Lower leg skin (tissue), 4 donors: ENCODE measurements at regions not wholly inside any gene's neighbourhood (a gene's known extent, or its start where the extent isn't known, plus 50 kb on each side); places are given as distances from the start of the nearest gene placed in this dataset.

Experiments used
- DNase-seq, 2 donors: peaks; one replicate each; pipeline ENCODE4 v3.0.0-alpha.2; 2019; ENCODE audit warnings: low spot score in 2 of 2
- H3K4me3 ChIP-seq: fragments of 200-600 bp; sonication (generic); 2 replicates; pipeline ENCODE4 v1.5.1; 2017; ENCODE audit warnings: mild to moderate bottlenecking, low read depth; ENCODE audit not compliant: poor library complexity, severe bottlenecking
- CTCF ChIP-seq, 3 donors: fragments of 450-650 bp; IDR thresholded peaks; one replicate each; pipeline ENCODE4 v1.5.1; 2016; ENCODE audit warnings: antibody characterized with exemption in 3 of 3, mild to moderate bottlenecking in 3 of 3, moderate library complexity in 2 of 3
- POLR2A ChIP-seq, 2 donors: fragments of 450-650 bp; IDR thresholded peaks; one replicate each; pipeline ENCODE4 v1.6.1; 2016 to 2017; ENCODE audit warnings: antibody characterized with exemption in 2 of 2, mild to moderate bottlenecking in 1 of 2, moderate library complexity in 1 of 2
- WGBS, 2 donors: methylation state at CpG; one replicate each; pipeline ENCODE4 v1.1.5; 2018; 5-methylcytosine and 5-hydroxymethylcytosine counted together
- intact Hi-C: fragments of 100-400 bp; cut with DNase I; formaldehyde crosslinking; loops from one replicate; pipeline ENCODE4 v1.15.0; 2023; ENCODE audit warnings: low total_unique reads

- no peak overlapping the region for H3K4me3 ChIP-seq
- DNase-seq, result no peak
- 58 to 68% methylated on average over 9 of the region's 9 CpGs for WGBS, 2 donors
- intact Hi-C loops, result no loop called here
- TF ChIP-seq POLR2A (IDR thresholded peaks at IDR 0.05) (no peak), CTCF (IDR thresholded peaks at IDR 0.05) (no peak)
Observed at GRCh38 chr5:14054965-14055963, 87.9 kb upstream of the TRIO start.

GRCh38 chr5:14054111-14054854 is 88.9 kb upstream of the TRIO start:
- 88% methylated on average over 9 of the region's 9 CpGs for WGBS, 2 donors

GRCh38 chr5:14050821-14051220 is 92.3 kb upstream of the TRIO start:
- 63 to 67% methylated on average over 4 of the region's 4 CpGs for WGBS, 2 donors
- no peak for TF ChIP-seq POLR2A (IDR thresholded peaks at IDR 0.05)
- TF ChIP-seq CTCF (IDR thresholded peaks at IDR 0.05), result no peak
- no peak for DNase-seq
- H3K4me3 ChIP-seq, result no peak overlapping the region
- intact Hi-C loops, result no loop called here

More at GRCh38 chr5:14054111-14054854, 88.9 kb upstream of the TRIO start:
- DNase-seq, result no peak
- no peak for TF ChIP-seq CTCF (IDR thresholded peaks at IDR 0.05)
- no peak for TF ChIP-seq POLR2A (IDR thresholded peaks at IDR 0.05)
- no peak overlapping the region for H3K4me3 ChIP-seq
- intact Hi-C loops, result no loop called here

- intact Hi-C loops, result no loop called here
- H3K4me3 ChIP-seq, result no peak overlapping the region
- no peak for DNase-seq
- TF ChIP-seq CTCF (IDR thresholded peaks at IDR 0.05), result no peak
- TF ChIP-seq POLR2A (IDR thresholded peaks at IDR 0.05), result no peak
Observed at GRCh38 chr5:14048434-14048833, 94.7 kb upstream of the TRIO start.

GRCh38 chr5:14041528-14042192 is 97.2 kb upstream of the DNAH5 start:
- no peak for DNase-seq
- TF ChIP-seq CTCF (IDR thresholded peaks at IDR 0.05) (no peak), POLR2A (IDR thresholded peaks at IDR 0.05) (no peak)
- 75 to 78% methylated on average over 11 of the region's 11 CpGs for WGBS, 2 donors
- intact Hi-C loops, result no loop called here
- H3K4me3 ChIP-seq, result no peak overlapping the region
